OCI-LY3 (cell line): ENCODE measurements at regions not wholly inside any gene's neighbourhood (a gene's known extent, or its start where the extent isn't known, plus 50 kb on each side); places are given as distances from the start of the nearest gene placed in this dataset.

Experiments
- CTCF ChIP-seq: fragments of 200-600, 300-600 bp; sonication (generic); IDR thresholded peaks from 2 replicates; pipeline ENCODE4 v1.5.1; 2014; ENCODE audit warnings: antibody characterized with exemption, low read length, low read depth
- EZH2phosphoT487 ChIP-seq: fragments of 200-600 bp; shearing (Covaris generic); IDR thresholded peaks from 2 replicates; pipeline ENCODE4 v1.6.1; 2018; ENCODE audit warnings: antibody characterized with exemption, mixed run types, low read depth

DNA sequence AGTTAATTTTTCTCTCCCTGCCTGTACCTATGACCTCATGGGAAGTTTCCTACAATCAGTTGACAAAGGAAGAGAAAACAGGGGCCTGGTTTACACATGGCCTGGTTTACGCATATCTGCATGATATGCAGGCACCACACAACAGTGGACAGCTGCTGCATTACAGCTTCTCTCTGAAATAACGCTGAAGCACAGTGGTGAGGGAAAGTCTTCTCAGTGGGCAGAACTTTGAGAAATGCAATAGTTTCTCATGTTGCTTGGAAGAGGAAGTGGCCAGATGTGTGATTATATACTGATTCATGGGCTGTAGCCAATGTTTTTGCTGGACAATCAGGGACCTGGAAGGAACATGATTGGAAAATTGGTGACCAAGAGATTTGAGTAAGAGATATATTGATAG lies 324.1 kb upstream of the GOT2 start:
- TF ChIP-seq CTCF = no peak
- no peak for TF ChIP-seq EZH2phosphoT487
